ENCODE measurements at regions not wholly inside any gene's neighbourhood (a gene's known extent, or its start where the extent isn't known, plus 50 kb on each side); places are given as distances from the start of the nearest gene placed in this dataset.
"Not testable (repeated sequence)": the region's sequence is repeated elsewhere in the genome, so short reads cannot be mapped to it uniquely, and the experiment has no call there.

- DNase-seq, result no peak
Observed at GRCh38 chr2:43144263-43144662, 82.1 kb downstream of the ZFP36L2 start.

- DNase-seq, result no peak
Observed at GRCh38 chr2:43143756-43144155, 82.7 kb downstream of the ZFP36L2 start.

DNA sequence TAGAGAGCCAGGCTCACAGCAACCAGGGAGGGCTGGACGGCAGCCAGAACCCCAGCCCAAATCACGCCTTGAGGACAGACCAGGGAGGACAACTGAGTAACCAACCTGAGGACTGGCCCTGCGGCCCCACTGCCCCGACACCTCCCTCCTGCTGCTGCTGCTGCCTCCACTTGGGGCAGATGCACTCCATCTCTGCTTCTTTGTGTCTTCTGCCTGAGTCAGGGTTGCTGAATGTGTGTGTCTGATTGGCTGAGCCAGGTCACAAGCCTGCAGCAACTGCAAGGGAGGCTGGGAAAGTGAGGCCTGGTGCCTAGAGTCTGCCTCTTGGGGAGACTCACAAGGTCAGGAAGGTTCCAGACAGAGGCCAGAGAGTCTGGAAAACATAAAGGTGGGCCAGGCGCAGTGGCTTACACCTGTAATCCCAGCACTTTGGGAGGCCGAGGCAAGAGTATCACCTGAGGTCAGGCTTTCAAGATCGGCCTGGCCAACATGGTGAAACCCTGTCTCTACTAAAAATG is 83.4 kb downstream of the ZFP36L2 start:
- DNase-seq, result no peak

DNA sequence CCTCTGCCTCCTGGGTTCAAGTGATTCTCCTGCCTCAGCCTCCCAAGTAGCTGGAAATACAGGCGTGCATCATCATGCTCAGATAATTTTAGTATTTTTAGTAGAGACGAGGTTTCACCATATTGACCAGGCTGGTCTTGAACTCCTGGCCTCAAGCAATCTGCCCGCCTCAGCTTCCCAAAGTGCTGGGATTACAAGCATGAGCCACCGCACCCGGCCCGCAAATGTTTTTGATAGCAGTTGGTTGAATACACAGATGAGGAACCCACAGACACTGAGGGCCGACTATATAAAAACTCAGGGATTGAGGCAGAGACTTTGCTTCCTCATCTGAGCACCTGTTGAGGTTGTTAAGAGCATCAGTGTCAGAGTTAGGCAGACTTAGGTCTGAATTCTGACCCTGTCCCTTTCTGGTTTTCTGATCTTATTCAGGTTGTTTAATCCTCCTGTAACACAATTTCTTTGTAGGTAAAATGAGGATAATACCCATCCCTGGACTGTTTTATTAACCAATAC is 84.7 kb downstream of the ZFP36L2 start:
- not testable (repeated sequence) for DNase-seq

GRCh38 chr2:43139996-43140621 is 86.3 kb downstream of the ZFP36L2 start:
- no peak for DNase-seq

GRCh38 chr2:43139501-43139900 is 86.9 kb downstream of the ZFP36L2 start:
- DNase-seq, result no peak

DNA sequence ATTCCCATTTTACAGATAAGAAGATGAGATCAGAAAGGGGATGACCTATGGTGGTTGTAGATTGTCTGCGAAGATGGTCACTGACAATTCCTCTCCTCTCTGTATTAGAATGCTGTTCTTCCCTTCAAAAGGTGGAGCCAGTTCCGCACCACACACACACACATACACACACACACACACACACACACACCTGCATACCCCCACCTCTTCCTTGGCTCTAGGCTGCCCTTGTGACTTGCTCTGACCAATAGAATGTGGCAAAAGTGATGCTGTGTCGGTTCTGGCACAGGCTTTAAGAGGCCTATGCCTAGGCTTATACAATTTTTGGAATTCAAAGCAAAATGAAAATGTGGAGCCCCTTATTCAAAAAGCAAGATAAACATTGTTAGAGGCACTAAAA is 88.0 kb downstream of the ZFP36L2 start:
- DNase-seq, result no peak

DNA sequence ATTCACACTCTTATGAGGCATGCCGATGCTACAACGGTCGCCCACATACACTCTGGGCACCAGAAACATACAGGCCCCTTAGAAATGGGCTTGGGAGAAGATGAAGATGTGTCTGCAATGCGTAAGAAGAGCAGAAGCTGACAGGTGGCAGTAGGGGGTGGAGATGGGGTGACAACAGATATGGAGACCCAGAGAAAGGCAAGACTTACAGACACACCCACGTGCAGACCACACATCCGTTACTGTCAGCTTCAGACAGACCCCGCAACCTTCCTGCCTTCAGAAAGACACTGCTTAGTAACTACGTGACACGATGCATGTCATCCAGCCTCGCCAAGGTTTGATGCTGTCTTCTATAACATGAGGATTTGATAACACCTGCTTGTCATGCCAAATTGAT is 89.5 kb downstream of the ZFP36L2 start:
- no peak for DNase-seq

GRCh38 chr2:43136011-43136799 is 90.2 kb downstream of the ZFP36L2 start:
- no peak for DNase-seq

- DNase-seq, result no peak
Observed at GRCh38 chr2:43135583-43135982, 90.8 kb downstream of the ZFP36L2 start.

- DNase-seq, result no peak
Observed at GRCh38 chr2:43134571-43134889, 91.9 kb downstream of the ZFP36L2 start.

DNA sequence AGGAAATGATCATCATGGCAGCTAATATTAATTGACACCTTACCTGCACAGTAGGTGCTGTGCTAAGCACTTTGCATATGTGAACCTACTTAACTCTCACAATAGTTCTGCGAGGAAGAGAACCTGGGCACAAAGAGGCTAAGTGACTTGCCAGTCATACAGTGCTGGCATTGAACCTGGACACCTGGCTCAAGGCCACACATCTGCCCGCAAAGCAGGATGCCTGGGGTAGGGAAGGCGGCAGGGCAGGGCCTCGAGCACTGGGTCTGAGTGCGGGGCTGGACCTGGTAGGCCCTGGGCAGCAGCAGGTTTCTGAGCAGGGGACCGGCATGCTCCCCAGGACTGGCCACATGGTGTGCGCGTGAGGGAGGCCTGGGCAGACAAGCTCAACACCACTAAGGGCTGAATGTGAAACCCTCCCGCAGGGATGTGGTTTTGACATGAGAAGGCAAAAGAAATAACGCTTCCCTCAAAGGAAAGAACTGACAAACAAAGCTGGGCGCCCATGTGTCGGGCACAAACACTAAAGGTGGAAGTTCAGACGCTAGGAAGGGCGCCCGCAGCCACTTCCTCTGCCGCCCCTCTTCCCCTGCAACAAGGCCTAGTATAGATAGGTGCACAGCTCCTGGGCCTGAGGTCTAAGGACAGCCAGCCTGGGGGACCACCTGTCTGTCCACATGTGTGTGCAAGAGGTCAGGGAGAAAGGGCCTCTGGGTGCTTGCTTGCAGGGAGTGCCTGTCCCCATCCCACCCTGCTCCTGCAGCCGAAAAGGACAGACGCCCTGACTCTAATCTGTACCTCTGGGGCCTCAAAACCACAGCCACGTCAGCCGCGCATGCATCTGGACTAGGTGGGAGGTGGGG is 92.5 kb downstream of the ZFP36L2 start:
- no peak for DNase-seq

- no peak for DNase-seq
Observed at GRCh38 chr2:43133336-43133707, 93.1 kb downstream of the ZFP36L2 start.

- DNase-seq, result no peak
Observed at GRCh38 chr2:43132683-43133301, 93.6 kb downstream of the ZFP36L2 start.

GRCh38 chr2:43131890-43132682 is 94.3 kb downstream of the ZFP36L2 start:
- no peak for DNase-seq

DNA sequence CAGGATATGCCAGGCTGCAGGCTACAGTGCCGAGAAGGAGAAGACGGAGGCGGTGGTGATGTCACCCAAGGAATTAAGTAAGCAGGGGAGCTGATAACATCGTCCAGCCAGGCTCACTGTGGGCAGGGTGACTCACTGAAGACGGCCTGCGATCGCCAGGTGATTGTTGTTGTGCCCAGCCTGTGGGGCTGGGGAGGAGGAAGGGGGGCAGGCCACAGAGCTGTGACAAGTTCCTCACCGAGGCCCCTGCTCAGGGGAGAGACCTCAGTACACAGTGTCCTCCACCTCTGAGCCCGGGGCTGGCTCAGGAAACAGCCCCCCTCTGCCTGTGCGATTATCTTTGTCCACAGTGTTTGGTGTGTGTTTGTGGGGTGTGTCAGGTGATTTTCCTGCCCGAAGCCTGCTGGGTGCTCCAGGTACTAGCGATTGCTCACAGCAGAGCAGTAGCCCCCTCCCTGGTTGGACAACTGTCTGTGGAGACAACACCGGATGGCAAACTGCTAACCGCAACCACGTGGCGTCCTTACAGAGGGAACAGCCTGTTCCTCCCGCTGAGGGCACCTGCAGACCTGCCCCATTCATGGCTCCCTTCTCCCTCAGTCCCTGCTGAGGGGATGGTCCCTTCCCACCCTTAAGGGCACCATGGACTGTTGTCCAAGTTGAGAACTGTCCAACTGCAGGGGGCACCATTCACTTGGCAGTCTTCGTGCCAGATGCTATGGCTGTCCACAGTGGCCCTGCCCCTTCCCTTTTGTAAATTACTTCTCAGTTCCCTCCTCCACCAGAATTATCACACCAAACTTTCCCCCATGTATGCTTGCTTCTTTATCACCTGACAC is 95.1 kb downstream of the ZFP36L2 start:
- no peak for DNase-seq

GRCh38 chr2:43130548-43130875 is 95.9 kb downstream of the ZFP36L2 start:
- no peak for DNase-seq

DNA sequence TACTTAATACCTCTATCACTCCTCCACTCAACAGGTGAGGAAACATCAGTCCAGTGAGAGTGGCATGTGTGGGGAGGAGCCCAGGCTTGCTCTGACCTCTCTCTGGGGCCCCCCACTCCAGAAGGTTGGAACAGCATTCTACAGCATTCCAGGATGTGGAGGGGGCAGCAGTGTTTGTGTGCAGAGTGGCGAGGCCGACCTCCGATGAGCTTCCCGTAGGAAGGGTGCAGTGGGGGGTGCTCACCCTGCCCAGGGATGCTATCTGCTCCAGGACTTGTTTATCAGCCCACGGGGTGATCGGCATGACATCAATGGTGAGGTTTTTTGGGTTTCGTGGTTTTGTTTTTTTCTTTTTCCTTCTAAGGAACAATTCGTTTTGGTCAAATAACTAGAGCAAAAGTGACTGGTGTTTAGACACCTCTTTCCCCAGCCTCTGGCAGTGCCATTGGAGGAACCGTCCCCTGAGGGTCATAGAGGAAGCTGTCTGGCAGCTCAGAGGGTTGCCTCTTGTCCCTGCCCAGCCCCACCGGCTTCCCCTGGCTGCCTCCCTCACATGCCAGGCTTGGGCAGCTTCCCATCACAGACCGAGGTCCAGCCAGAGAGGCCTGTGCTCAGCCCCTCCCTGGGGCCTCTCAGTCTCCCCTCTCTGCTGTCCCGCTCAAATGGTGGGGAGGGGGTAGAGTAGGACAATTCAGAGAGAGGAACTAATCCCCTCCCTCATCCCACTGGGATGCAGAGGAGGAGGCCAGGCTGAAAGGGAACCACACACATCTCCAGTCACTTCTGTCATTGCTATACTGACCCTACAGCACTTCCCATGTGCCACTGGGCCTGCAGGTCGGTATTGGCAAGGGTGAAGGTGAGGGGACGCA is 96.5 kb downstream of the ZFP36L2 start:
- DNase-seq, result no peak

DNA sequence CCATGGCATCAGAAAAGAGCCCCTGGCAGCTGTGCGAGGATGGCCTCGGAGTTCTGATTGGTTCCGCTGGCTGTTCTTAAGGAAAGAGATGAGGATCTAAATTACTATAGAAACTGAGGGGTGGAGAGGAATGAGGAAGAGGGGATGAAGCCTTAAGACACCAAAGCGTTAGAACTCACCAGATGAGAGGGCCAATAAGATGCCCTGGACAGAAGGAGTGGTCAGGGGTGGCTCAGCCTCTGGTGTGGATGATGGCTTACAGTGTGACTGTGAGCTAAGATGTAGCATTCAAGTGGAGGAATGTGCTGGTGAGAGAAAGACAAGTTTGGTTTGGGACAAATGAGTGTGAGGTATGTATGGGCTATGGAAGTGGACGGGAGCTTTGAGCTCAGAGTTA is 97.8 kb downstream of the ZFP36L2 start:
- DNase-seq, result no peak

DNA sequence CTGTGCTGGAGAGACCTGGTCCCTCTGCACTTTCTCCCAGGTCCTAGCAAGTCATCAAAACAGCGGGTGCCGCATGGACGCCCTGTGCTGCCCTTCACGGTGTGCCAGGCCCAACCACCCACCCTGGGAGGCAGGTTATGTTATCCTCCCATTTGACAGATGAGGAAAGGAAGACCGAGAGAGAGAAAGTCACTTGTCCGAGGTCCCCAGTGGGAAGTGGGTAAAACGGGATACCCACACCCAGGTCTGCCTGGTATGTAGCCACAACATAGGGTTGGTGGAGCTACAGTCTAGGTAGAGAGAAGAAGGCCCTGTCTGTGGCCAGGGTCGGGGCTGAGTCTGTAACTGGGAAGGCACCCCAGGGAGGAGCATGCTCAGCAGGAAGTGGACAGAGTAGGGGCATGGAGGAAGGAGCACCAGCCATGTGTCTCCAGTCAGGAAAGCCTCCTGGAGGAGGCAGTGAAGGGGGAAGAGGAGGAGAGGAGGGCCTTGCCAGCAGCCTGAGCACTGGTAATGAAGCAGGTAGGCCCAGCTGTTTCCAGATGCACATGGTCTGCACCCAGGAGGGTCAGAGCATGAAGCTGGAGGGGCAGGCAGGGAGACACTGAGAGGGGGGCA is 98.4 kb downstream of the ZFP36L2 start:
- DNase-seq, result no peak

All from NCI-H2107 (cell line).